Activated naive CD8-positive, alpha-beta T cell treated with anti-CD3 and anti-CD28 coated beads for 36 hours (primary cell): ENCODE measurements at regions not wholly inside any gene's neighbourhood (a gene's known extent, or its start where the extent isn't known, plus 50 kb on each side); places are given as distances from the start of the nearest gene placed in this dataset.
"Not testable (repeated sequence)": the region's sequence is repeated elsewhere in the genome, so short reads cannot be mapped to it uniquely, and the experiment has no call there.

Experiments used
- DNase-seq: peaks from one replicate; pipeline ENCODE4 v3.0.0; 2021
- H3K27ac Mint-ChIP-seq: one replicate; pipeline ENCODE4 v1.8.0; 2022; ENCODE audit warnings: mild to moderate bottlenecking, moderate library complexity, mixed read lengths
- H3K27me3 Mint-ChIP-seq: one replicate; pipeline ENCODE4 v1.8.0; 2022; ENCODE audit warnings: mild to moderate bottlenecking, mixed read lengths
- H3K36me3 Mint-ChIP-seq: one replicate; pipeline ENCODE4 v1.8.0; 2021; ENCODE audit warnings: mild to moderate bottlenecking, mixed read lengths
- H3K4me1 Mint-ChIP-seq: one replicate; pipeline ENCODE4 v1.8.0; 2021; ENCODE audit warnings: mixed read lengths
- H3K4me3 Mint-ChIP-seq: one replicate; pipeline ENCODE4 v1.8.0; 2022; ENCODE audit warnings: mild to moderate bottlenecking, moderate library complexity, mixed read lengths
- H3K9me3 Mint-ChIP-seq: one replicate; pipeline ENCODE4 v1.8.0; 2022; ENCODE audit warnings: mixed read lengths

GRCh38 chr4:4006356-4006755 lies 220.4 kb downstream of the OTOP1 start:
- H3K36me3 Mint-ChIP-seq, H3K4me3 Mint-ChIP-seq, H3K9me3 Mint-ChIP-seq, H3K4me1 Mint-ChIP-seq, DNase-seq, H3K27me3 Mint-ChIP-seq, H3K27ac Mint-ChIP-seq: not testable (repeated sequence)

GRCh38 chr4:4019071-4019470 lies 207.7 kb downstream of the OTOP1 start:
- not testable (repeated sequence) for DNase-seq, H3K9me3 Mint-ChIP-seq, H3K27ac Mint-ChIP-seq, H3K4me3 Mint-ChIP-seq, H3K36me3 Mint-ChIP-seq, H3K4me1 Mint-ChIP-seq
- peaks cover 37% of the 10 kb centered on the region for H3K27me3 Mint-ChIP-seq

- H3K9me3 Mint-ChIP-seq, H3K36me3 Mint-ChIP-seq, DNase-seq, H3K4me1 Mint-ChIP-seq, H3K4me3 Mint-ChIP-seq, H3K27ac Mint-ChIP-seq: not testable (repeated sequence)
- peaks cover 41% of the 10 kb centered on the region for H3K27me3 Mint-ChIP-seq
These were observed 205.6 kb downstream of the OTOP1 start for GRCh38 chr4:4021161-4021560.

GRCh38 chr4:4026708-4027107 lies 200.0 kb downstream of the OTOP1 start:
- H3K9me3 Mint-ChIP-seq, result not testable (repeated sequence)

GRCh38 chr4:4028752-4029151 lies 198.0 kb downstream of the OTOP1 start:
- H3K4me3 Mint-ChIP-seq, DNase-seq, H3K36me3 Mint-ChIP-seq, H3K4me1 Mint-ChIP-seq, H3K9me3 Mint-ChIP-seq, H3K27ac Mint-ChIP-seq: not testable (repeated sequence)
- peaks cover 32% of the 10 kb centered on the region for H3K27me3 Mint-ChIP-seq

More at GRCh38 chr4:4026708-4027107, 200.0 kb downstream of the OTOP1 start:
- not testable (repeated sequence) for H3K36me3 Mint-ChIP-seq, H3K27ac Mint-ChIP-seq, H3K4me1 Mint-ChIP-seq, H3K4me3 Mint-ChIP-seq, DNase-seq
- H3K27me3 Mint-ChIP-seq, result peaks cover 35% of the 10 kb centered on the region

DNA sequence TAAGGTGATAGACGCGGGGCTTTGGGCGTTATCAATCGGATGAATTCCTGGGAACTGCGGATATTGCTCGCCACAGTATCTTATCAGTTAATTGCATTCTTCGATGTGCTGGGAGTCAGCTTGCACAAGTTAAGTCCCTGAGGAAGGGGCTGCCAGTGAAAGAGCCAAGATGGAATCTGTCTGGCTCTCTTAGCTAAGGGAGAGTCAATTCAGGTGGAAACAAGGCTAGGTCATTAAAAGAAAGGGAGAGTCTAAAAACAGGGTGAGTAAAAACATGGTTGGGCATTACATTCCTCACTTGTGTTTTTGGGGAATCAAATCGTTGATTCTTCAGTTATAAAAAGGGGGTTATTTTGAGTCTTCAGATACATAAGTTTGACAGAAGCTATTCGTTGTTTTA lies 196.2 kb downstream of the OTOP1 start:
- DNase-seq, H3K27ac Mint-ChIP-seq, H3K4me3 Mint-ChIP-seq, H3K36me3 Mint-ChIP-seq, H3K4me1 Mint-ChIP-seq, H3K9me3 Mint-ChIP-seq: not testable (repeated sequence)
- peaks cover 29% of the 10 kb centered on the region for H3K27me3 Mint-ChIP-seq

DNA sequence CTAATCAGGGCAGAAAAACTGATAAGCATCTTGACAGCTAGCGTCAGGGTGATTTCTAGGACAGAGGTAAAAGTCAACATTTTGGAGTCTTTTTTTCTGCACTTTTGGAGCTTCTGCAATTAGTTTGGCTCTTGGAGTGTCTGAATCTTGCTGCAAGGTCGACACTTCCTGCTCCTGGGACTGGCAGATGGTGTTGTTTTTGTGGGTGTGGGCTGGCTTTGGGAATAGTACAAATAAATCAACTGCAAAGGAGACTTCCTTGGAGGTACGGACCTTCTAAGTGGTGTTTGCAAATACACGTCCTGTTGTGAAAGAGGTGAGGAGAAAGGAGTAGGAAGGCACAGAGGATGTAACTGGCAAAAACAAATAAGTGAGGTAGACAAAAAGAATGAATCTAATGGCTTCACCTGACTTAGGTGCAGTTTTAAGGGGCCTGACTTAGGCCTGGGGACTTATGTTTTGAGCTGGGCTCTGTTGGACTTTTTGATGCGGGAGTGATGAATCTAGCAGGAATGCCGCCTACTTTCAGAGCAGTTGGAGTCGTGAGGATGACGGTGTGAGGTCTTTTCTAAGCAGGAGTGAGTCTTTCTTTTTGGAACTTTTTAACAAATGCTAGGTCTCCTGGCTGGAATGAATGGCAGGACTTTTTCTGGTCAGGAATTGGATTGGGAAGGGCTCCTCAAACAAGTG lies 195.1 kb downstream of the OTOP1 start:
- H3K9me3 Mint-ChIP-seq, DNase-seq, H3K27ac Mint-ChIP-seq, H3K36me3 Mint-ChIP-seq, H3K4me3 Mint-ChIP-seq, H3K4me1 Mint-ChIP-seq: not testable (repeated sequence)
- peaks cover 24% of the 10 kb centered on the region for H3K27me3 Mint-ChIP-seq

GRCh38 chr4:4032364-4032763 lies 194.4 kb downstream of the OTOP1 start:
- not testable (repeated sequence) for H3K4me1 Mint-ChIP-seq, H3K4me3 Mint-ChIP-seq, DNase-seq, H3K36me3 Mint-ChIP-seq, H3K27ac Mint-ChIP-seq, H3K9me3 Mint-ChIP-seq
- H3K27me3 Mint-ChIP-seq, result peaks cover 22% of the 10 kb centered on the region

DNA sequence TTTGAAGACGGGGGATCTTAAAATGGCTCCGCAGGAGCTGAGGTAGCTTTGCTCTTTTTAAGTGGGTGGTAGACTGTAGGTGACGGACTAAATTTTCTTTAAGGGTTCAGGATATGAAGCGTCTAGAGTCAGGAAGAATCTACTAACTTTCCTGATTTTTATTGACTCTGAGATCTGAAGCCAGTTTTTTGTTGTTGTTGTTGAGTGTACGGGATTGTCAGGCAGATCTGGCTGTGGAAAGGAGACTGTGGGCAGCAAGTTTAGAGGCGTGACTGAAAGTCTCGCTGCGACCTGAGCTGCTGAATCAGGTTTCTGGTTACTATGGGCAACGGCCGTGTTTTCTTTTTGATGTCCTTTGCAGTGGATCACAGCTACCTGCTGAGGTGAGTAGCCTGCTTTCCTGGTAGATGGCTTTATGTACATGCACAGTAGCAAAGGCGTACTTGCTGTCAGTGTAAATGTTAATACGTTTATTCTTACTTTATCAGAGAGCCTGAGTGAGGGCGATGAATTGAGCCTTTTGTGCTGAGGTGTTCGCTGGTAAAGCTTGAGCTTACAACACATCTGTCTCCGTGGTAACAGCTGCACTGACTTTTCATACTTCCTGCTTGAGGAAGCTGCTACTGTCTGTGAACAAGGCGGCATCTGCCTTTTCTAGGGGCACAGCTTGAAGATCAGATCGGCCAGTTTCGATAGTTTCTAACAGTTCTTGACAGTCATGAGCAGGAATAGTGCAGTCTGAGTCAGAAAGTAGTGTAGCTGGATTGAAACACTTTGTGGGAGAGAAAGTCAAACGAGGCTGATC lies 193.7 kb downstream of the OTOP1 start:
- not testable (repeated sequence) for H3K4me3 Mint-ChIP-seq, H3K27ac Mint-ChIP-seq, DNase-seq, H3K4me1 Mint-ChIP-seq, H3K36me3 Mint-ChIP-seq, H3K9me3 Mint-ChIP-seq
- peaks cover 22% of the 10 kb centered on the region for H3K27me3 Mint-ChIP-seq

- not testable (repeated sequence) for H3K4me1 Mint-ChIP-seq, H3K9me3 Mint-ChIP-seq, DNase-seq, H3K36me3 Mint-ChIP-seq, H3K27ac Mint-ChIP-seq, H3K4me3 Mint-ChIP-seq
- peaks cover 24% of the 10 kb centered on the region for H3K27me3 Mint-ChIP-seq
These were observed 189.2 kb downstream of the OTOP1 start for GRCh38 chr4:4037399-4038138.

DNA sequence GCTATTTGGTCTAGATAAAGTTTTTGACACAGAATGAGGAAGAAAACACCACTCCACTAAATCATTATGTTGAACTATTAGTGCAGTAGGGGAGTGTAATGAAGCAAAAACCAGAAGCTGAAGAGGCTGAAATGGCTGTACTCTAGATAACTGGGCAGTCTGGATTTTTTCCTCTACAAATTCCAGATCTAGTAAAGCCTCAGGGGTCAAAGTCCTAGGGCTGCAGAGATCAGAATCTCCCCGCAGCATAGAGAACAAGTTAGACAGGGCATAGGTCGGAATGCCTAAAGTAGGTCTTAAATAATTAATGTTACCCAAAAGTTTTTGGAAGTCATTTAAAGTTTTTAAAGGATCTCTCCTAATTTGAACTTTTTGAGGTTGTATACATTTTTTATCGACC lies 180.9 kb downstream of the OTOP1 start:
- not testable (repeated sequence) for H3K4me3 Mint-ChIP-seq, H3K27ac Mint-ChIP-seq, DNase-seq, H3K9me3 Mint-ChIP-seq, H3K36me3 Mint-ChIP-seq
- Mint-ChIP-seq H3K4me1 (peaks cover 12% of the 10 kb centered on the region), H3K27me3 (peaks cover 65% of the 10 kb centered on the region)

DNA sequence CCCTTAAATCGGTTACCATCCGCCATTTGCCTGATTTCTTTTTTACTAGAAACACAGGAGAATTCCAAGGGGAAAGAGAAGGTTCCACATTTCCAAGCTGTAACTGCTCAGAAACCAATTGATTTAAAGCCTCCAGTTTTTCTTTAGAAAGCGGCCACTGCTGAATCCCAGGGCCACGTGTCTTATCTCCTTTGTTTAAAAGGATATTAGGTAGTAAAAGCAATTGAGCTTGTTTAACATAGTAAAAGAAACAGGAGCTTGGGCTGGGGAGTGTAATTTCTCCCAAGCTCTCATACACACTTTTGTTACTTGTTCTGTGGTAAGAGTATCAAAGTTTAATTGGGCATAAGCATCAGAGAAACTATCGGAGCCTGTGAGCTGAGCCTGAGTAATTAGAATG lies 180.0 kb downstream of the OTOP1 start:
- not testable (repeated sequence) for H3K36me3 Mint-ChIP-seq, H3K9me3 Mint-ChIP-seq, H3K4me3 Mint-ChIP-seq, DNase-seq, H3K27ac Mint-ChIP-seq
- peaks cover 67% of the 10 kb centered on the region for H3K27me3 Mint-ChIP-seq
- peaks cover 12% of the 10 kb centered on the region for H3K4me1 Mint-ChIP-seq

- DNase-seq, H3K4me3 Mint-ChIP-seq, H3K9me3 Mint-ChIP-seq, H3K27ac Mint-ChIP-seq, H3K36me3 Mint-ChIP-seq: not testable (repeated sequence)
- Mint-ChIP-seq H3K4me1 (peaks cover 12% of the 10 kb centered on the region), H3K27me3 (peaks cover 66% of the 10 kb centered on the region)
These were observed 179.5 kb downstream of the OTOP1 start for GRCh38 chr4:4047202-4047601.

GRCh38 chr4:4048227-4048626 lies 178.5 kb downstream of the OTOP1 start:
- Mint-ChIP-seq H3K4me1 (peaks cover 12% of the 10 kb centered on the region), H3K27me3 (peaks cover 60% of the 10 kb centered on the region), H3K4me3 (peak overlapping the region; percentile 32)
- not testable (repeated sequence) for H3K9me3 Mint-ChIP-seq, H3K27ac Mint-ChIP-seq, DNase-seq, H3K36me3 Mint-ChIP-seq

GRCh38 chr4:4050781-4051180 lies 175.9 kb downstream of the OTOP1 start:
- H3K9me3 Mint-ChIP-seq, DNase-seq, H3K27ac Mint-ChIP-seq, H3K36me3 Mint-ChIP-seq, H3K4me3 Mint-ChIP-seq: not testable (repeated sequence)
- Mint-ChIP-seq H3K4me1 (peaks cover 12% of the 10 kb centered on the region), H3K27me3 (peaks cover 40% of the 10 kb centered on the region)
